Transverse colon (tissue), 4 donors: ENCODE measurements at regions not wholly inside any gene's neighbourhood (a gene's known extent, or its start where the extent isn't known, plus 50 kb on each side); places are given as distances from the start of the nearest gene placed in this dataset.

Experiments used
- DNase-seq: peaks from one replicate; pipeline ENCODE4 v3.0.0-alpha.2; 2019
- H3K27ac ChIP-seq, 4 donors: fragments of 200-600 bp; sonication (generic); 2 replicates each; pipeline ENCODE4 v1.5.1; 2016 to 2018; ENCODE audit warnings: inconsistent platforms in 4 of 4
- H3K27me3 ChIP-seq: fragments of 200-600 bp; sonication (generic); 2 replicates; pipeline ENCODE4 v1.5.1; 2017; ENCODE audit warnings: inconsistent platforms
- H3K36me3 ChIP-seq, 4 donors: fragments of 200-600 bp; sonication (generic); 2 replicates each; pipeline ENCODE4 v1.5.1; 2017 to 2019; ENCODE audit warnings: inconsistent platforms in 4 of 4
- H3K4me1 ChIP-seq, 4 donors: fragments of 200-600 bp; sonication (generic); 2 replicates each; pipeline ENCODE4 v1.5.1; 2017 to 2020; ENCODE audit warnings: inconsistent platforms in 4 of 4
- H3K4me3 ChIP-seq, 4 donors: fragments of 200-600 bp; sonication (generic); 1 replicate in 1 of 4; 2 replicates in 3 of 4; pipeline versions ENCODE4 v1.5.1 to v1.6.1; 2017 to 2019; ENCODE audit warnings: inconsistent platforms in 4 of 4
- H3K9me3 ChIP-seq, 2 donors: fragments of 200-600 bp; sonication (generic); 2 replicates each; pipeline ENCODE4 v1.5.1; 2017 to 2019; ENCODE audit warnings: inconsistent platforms in 2 of 2
- CTCF ChIP-seq, 5 experiments: fragments of 200-600 bp in 3 of 5; fragments of 450-650 bp in 2 of 5; sonication (generic) in 3 of 5; IDR thresholded peaks; 1 replicate in 2 of 5; 2 replicates in 3 of 5; pipeline ENCODE4 v1.5.1; 2016 to 2017; ENCODE audit warnings: antibody characterized with exemption in 5 of 5, inconsistent platforms in 3 of 5, mild to moderate bottlenecking in 2 of 5, moderate library complexity in 1 of 5
- EP300 ChIP-seq: sonication (generic); formaldehyde crosslinking; IDR thresholded peaks from one replicate; pipeline ENCODE4 v1.6.1; 2017; ENCODE audit warnings: antibody characterized with exemption, low read depth
- POLR2A ChIP-seq: fragments of 450-650 bp; IDR thresholded peaks from one replicate; pipeline ENCODE4 v1.6.1; 2016; ENCODE audit warnings: antibody characterized with exemption, mild to moderate bottlenecking, moderate library complexity
- POLR2AphosphoS5 ChIP-seq, 3 donors: sonication (generic); formaldehyde crosslinking; IDR thresholded peaks; one replicate each; pipeline ENCODE4 v1.6.1; 2016; ENCODE audit warnings: antibody characterized with exemption in 3 of 3
- WGBS, 2 donors: methylation state at CpG; one replicate each; pipeline ENCODE4 v1.1.5; 2018; ENCODE audit warnings: low coverage in 1 of 2; 5-methylcytosine and 5-hydroxymethylcytosine counted together
- in situ Hi-C, 4 donors: fragments of 200-750 bp; cut with MboI; loops; one replicate each; pipeline versions ENCODE4 v1.15.0 to v1.15.1; 2017; ENCODE audit warnings: low sequenced_read_pairs in 3 of 4, low pct_ligation_motif_present in 1 of 4, low pct_unique_long_range_greater_than_20kb in 1 of 4
- intact Hi-C: fragments of 100-400 bp; cut with DNase I; formaldehyde crosslinking; loops from one replicate; pipeline ENCODE4 v1.15.1; 2023; ENCODE audit warnings: low total_unique reads

DNA sequence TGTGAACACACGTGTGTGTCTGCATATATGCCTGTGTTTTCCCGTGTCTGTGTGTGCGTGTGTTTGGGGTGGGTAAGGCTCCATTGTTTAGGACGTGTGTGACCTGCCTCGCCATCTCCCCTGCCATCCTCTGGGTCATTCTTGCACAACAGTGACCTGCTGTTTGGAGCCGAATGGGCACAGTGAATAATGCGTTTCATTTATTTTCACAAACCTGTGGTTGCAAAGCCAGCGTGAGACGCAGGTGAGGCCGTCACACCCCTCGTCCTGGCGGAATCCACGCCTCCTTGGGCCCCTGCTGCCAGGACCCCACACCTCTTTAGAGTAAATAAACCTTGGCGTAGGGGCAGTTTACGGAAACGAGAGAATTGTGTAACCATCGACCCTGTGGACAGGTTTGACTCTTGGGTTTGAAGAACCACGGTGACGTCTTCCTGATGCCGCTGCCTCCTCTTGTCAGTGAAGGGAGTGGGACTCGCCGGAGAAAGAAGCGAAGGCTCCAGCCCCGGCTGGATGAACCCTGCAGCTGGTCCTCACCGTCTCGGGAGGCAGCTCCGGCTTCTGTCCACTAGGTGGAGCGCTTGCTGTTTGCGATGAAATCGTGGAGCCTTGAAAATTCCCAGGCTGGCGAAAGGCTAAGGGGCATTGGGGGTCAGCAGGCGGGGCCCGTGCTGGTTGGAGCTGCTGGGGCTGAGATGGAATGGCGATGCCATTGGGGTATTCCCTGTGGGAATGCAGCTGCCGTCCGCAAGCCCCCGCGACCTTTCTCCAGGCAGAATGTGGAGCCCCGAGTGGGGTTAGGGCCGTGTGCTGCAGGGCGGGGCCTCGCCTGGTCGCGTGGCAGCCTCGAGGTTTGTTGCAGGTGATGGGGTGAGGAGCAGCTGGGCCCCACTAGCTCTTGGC is 81.1 kb downstream of the RTP5 start:
- TF ChIP-seq CTCF (IDR thresholded peaks at IDR 0.05) (peak; percentile 83 to 92 (median 90)), POLR2A (no peak)
- Histone ChIP-seq H3K4me3 (no peak overlapping the region), H3K36me3 (no peaks in the 10 kb centered on the region), H3K4me1 (peaks cover 0 to 7% (median 7%) of the 10 kb centered on the region in 4 donors), H3K27ac (no peak overlapping the region), H3K27me3 (no peaks in the 10 kb centered on the region), H3K9me3 (no peaks in the 10 kb centered on the region)
- intact Hi-C loops = no loop called here
- in situ Hi-C loops = no loop called here
- DNase-seq = peak; percentile 79
- 7 to 30% methylated on average over 3 to 44 of the region's 45 CpGs for WGBS, 2 donors

GRCh38 chr2:241951316-241951700 is 81.8 kb downstream of the RTP5 start:
- no peak for TF ChIP-seq POLR2AphosphoS5 (IDR thresholded peaks at IDR 0.05)
- no peak for TF ChIP-seq EP300
- TF ChIP-seq CTCF (IDR thresholded peaks at IDR 0.05) = no peak
- no peak for TF ChIP-seq POLR2A
- Histone ChIP-seq H3K4me3 (no peak overlapping the region), H3K9me3 (no peaks in the 10 kb centered on the region), H3K27me3 (no peaks in the 10 kb centered on the region), H3K27ac (no peak overlapping the region), H3K4me1 (peaks cover 0 to 7% (median 7%) of the 10 kb centered on the region in 4 donors), H3K36me3 (no peaks in the 10 kb centered on the region)
- in situ Hi-C loops (no loop called here), intact Hi-C loops (no loop called here)
- no peak for DNase-seq
- WGBS, 2 donors = 47 to 86% methylated on average over 2 to 4 of the region's 4 CpGs

- WGBS, 2 donors = 91% methylated on average over 11 of the region's 11 CpGs; no CpG with 5 or more reads in 1 of the 2 donors
- no peak overlapping the region for H3K27ac ChIP-seq
- no peaks in the 10 kb centered on the region for H3K9me3 ChIP-seq
- H3K4me3 ChIP-seq = no peak overlapping the region
- in situ Hi-C loops = no loop called here
- no peaks in the 10 kb centered on the region for H3K27me3 ChIP-seq
- TF ChIP-seq EP300 (no peak), POLR2AphosphoS5 (IDR thresholded peaks at IDR 0.05) (no peak), CTCF (IDR thresholded peaks at IDR 0.05) (no peak), POLR2A (no peak)
- intact Hi-C loops = no loop called here
- DNase-seq = peak; percentile 0
- H3K36me3 ChIP-seq = no peaks in the 10 kb centered on the region
- peaks cover 0 to 7% (median 7%) of the 10 kb centered on the region in 4 donors for H3K4me1 ChIP-seq
These were observed 82.4 kb downstream of the RTP5 start for GRCh38 chr2:241951920-241952319.

DNA sequence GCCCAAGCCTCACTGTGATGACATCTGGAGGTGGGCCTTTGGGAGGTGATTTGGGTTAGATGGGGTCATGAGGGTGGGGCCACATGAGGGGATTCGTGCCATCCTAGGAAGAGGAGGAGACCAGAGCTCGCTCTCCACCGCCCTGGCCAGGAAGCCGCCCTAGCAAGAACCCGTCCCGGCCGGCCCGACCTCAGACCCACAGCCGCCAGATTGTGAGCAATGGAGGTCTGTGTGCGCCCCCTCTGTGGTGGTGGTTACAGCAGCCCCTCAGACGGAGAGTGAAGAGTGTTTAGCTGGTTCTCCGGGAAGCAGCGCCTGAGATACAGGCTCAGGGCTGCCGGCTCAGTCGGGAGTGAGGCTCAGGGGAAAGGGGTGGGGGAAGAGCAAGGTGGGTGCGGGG is 83.3 kb downstream of the RTP5 start:
- intact Hi-C loops = no loop called here
- no peak overlapping the region for H3K4me3 ChIP-seq
- peaks cover 0 to 7% (median 7%) of the 10 kb centered on the region in 4 donors for H3K4me1 ChIP-seq
- TF ChIP-seq POLR2AphosphoS5 (IDR thresholded peaks at IDR 0.05) (no peak), EP300 (no peak), CTCF (IDR thresholded peaks at IDR 0.05) (no peak), POLR2A (no peak)
- no peaks in the 10 kb centered on the region for H3K9me3 ChIP-seq
- WGBS, 2 donors = 93% methylated on average over 16 of the region's 16 CpGs; no CpG with 5 or more reads in 1 of the 2 donors
- H3K27ac ChIP-seq = no peak overlapping the region
- DNase-seq = no peak
- no peaks in the 10 kb centered on the region for H3K27me3 ChIP-seq
- no peaks in the 10 kb centered on the region for H3K36me3 ChIP-seq
- in situ Hi-C loops = no loop called here
